GM18858 (cell line): ENCODE measurements at regions not wholly inside any gene's neighbourhood (a gene's known extent, or its start where the extent isn't known, plus 50 kb on each side); places are given as distances from the start of the nearest gene placed in this dataset.

Source experiments
- ATAC-seq: cut with Tn5 transposase; IDR thresholded peaks from one replicate; pipeline ENCODE4 v1.9.1; 2021; ENCODE audit not compliant: unreplicated experiment

DNA sequence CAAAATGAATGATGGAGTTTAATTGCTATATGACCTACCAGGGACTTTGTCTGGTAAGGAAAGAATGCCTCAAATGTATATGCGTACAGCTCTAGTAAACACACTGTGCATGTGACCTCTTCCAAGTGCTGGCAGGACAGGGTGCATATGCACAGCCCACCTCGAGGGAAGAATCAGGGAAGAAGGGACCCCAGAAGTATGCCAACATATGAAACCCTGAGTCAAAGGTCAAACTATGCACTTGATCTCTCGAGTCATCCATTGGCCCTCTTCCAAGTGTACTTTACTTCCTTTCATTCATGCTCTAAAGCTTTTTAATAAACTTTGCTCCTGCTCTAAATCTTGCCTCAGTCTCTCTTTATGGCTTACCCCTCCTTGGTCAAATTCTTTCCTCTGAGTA lies 804.6 kb upstream of the COX7C start:
- no peak for ATAC-seq

- ATAC-seq: no peak
Measured at GRCh38 chr5:85814596-85814995, 803.1 kb upstream of the COX7C start.

- no peak for ATAC-seq
Measured at GRCh38 chr5:85823462-85824426, 794.0 kb upstream of the COX7C start.

- ATAC-seq: no peak
Measured at GRCh38 chr5:85838781-85839180, 779.0 kb upstream of the COX7C start.

GRCh38 chr5:85841653-85842052 lies 776.1 kb upstream of the COX7C start:
- ATAC-seq: no peak

DNA sequence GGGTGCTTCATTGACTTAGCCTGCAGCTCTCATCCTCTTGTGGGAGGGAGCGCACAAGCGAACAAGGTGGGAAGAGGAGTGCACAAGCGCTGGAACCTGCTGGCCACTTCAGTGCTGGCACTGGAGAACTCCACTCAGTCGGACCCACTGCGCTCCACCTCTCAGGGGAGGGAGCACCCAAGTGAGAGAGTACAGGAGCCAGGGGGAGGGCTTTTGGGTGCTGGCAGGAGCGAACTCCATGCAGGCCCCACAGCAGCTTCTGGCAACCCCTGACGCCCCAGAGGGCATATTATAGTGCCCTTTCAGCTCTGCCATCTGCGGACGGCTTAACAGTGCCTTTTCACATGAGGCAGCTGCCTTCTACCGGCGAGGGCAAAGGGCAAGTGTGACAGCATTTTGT lies 774.2 kb upstream of the COX7C start:
- ATAC-seq: no peak

- ATAC-seq: no peak
Measured at GRCh38 chr5:85849411-85849810, 768.3 kb upstream of the COX7C start.

- no peak for ATAC-seq
Measured at GRCh38 chr5:85865296-85865695, 752.4 kb upstream of the COX7C start.

- ATAC-seq: no peak
Measured at GRCh38 chr5:85868070-85868469, 749.7 kb upstream of the COX7C start.

DNA sequence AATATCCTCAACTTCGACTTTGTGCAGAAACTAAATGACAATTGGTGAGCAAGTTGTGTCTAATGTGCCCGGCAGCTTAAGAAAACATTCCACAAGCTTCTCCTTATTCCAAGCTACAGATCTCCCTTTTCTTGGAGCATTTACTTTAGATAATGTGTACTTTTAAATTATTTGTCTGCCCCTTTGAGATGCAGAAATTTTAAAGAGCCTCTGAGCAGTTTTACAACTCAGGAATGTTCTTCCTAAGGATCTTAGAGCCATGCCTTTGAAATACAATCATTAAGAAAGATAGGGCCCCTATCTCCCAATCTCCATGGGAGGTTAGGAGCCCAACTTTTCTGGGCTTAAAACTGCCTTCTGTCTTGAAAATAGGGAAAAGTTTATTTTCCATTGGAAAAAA lies 723.7 kb upstream of the COX7C start:
- ATAC-seq: no peak

- no peak for ATAC-seq
Measured at GRCh38 chr5:85896514-85896913, 721.2 kb upstream of the COX7C start.

GRCh38 chr5:85906460-85906859 lies 711.3 kb upstream of the COX7C start:
- no peak for ATAC-seq

DNA sequence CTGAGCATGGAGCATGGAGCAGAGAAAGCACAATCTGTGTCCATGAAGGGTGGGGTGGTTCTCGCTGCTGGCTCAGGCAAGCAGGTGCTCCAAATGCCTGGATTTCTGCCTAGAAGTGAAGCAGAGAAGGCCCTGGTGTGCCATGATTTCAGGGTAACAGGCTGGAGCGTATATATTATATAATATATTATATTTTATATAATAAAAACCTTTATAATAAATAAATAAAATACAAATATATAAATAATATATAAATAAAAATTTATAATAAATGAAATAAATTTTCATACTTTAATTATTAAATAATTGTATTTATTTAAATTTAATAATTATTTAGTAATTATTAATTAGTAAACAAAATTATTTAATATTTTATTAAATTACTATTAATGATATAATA lies 707.4 kb upstream of the COX7C start:
- ATAC-seq: no peak

DNA sequence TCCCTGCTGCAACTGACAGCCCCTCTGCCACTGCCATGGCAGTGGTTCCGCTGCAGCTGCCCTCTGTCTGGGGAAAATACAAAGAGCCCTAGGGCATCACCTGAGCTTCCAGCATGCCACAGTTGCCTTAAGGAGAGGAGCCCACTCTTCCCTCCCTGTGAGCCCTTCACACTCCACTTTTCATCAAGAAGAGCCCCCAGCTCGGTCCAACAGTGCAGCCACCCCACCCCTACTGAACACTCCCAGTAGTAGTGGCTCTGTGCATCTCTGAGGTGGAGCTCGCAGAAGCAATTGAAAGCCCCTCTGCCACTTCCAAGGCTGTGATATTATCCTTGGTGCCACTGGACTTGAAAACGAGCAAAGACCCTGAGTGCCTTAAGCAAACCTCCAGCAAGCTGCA lies 696.8 kb upstream of the COX7C start:
- no peak for ATAC-seq

DNA sequence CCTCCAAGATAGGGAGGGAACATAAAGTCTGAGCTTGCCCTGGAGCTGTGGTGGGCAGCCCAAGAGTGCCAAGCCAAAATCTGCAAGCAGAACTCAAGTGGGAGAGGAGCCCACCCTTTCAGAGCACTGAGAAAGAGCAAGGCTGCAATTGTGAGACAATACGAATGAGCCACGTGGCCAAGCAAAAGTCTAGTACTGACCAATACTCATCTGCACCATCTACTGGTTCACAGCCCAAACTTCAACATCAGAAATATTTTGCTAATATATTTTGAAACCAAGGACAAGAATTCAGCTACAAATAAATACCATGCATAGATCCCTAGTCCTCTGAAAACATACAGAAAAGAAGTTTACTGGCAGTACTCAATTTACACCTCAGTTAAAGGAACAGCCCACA lies 696.2 kb upstream of the COX7C start:
- ATAC-seq: no peak

- ATAC-seq: no peak
Measured at GRCh38 chr5:85927632-85928031, 690.1 kb upstream of the COX7C start.

GRCh38 chr5:85929713-85930112 lies 688.0 kb upstream of the COX7C start:
- no peak for ATAC-seq

DNA sequence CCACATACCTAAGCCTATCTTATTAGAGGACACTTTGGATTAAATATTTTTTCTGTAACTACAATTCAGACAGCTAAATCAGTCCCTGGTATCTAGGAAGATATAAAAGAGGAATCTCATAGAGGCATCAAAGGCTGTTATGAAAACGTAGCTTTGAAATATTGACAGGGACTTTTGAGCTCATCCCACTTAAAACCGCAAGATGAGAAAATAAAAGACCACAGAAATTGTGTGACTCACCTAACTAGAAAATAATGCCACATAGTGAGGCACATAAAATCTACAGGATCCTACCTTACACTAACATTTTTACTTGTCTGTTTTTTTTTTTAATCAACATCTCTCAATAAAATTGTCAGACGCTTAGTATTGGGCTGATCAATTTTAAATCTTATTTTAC lies 686.5 kb upstream of the COX7C start:
- ATAC-seq: no peak

GRCh38 chr5:85938201-85938600 lies 679.5 kb upstream of the COX7C start:
- ATAC-seq: no peak

DNA sequence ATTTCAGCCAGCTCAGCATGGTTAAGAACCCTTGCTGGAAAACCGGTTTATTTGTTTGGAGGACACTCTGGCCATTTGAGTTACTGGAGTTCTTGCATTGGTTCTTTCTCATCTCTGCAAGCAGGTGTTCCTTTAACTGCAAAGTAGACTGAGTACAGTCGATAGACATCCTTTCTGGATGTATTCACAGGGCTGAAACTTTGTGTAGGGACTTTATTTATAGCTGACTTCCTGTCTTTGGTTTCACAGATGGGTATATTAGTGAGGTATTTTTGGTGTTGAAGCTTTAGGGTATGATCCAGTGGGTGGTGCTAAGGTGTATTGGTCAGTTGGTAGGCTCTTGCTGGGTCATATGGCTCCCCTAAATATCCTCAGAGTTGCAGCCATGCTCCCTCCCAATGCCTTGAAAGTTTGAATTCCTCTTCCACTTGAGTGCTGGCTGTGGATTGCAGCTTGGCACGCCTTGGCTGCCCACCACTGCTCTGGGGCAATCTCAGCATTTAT lies 666.0 kb upstream of the COX7C start:
- no peak for ATAC-seq

GRCh38 chr5:85952680-85953079 lies 665.1 kb upstream of the COX7C start:
- ATAC-seq: no peak

GRCh38 chr5:85967681-85968080 lies 650.1 kb upstream of the COX7C start:
- no peak for ATAC-seq

DNA sequence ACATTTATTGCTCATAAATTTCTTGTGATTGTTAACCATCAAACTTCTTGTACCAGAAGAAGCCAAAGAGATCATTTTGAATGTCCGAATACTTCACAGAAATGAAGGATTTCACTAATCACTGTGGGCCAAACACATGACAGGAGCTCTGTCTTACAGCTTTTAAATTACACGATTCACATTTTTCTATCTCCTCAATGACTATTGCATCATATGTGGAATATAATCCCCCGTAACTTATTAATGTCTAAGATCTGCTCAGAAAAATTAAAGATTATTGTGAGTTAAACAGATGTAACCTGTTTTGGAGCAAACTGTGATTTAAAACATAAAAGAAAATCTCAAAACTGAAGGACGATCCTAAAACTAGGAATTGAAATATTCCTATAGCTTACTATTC lies 645.2 kb upstream of the COX7C start:
- no peak for ATAC-seq
